Retinal pigment epithelial cell (primary cell): ENCODE measurements at regions not wholly inside any gene's neighbourhood (a gene's known extent, or its start where the extent isn't known, plus 50 kb on each side); places are given as distances from the start of the nearest gene placed in this dataset.
"Not testable (repeated sequence)": the region's sequence is repeated elsewhere in the genome, so short reads cannot be mapped to it uniquely, and the experiment has no call there.

Experiments used
- DNase-seq: peaks from one replicate; pipeline ENCODE4 v3.0.0-alpha.2; 2010; ENCODE audit warnings: low read depth
- H3K4me3 ChIP-seq: 2 replicates; pipeline ENCODE4 v1.5.1; 2011; ENCODE audit warnings: mild to moderate bottlenecking, low read length, control low read depth, moderate library complexity
- TF ChIP-seq, protein P1 (sequence below): conservative IDR thresholded peaks from 2 replicates; pipeline ENCODE4 v1.5.1; 2011; ENCODE audit warnings: low read depth, low read length, control low read depth, inconsistent platforms

DNA sequence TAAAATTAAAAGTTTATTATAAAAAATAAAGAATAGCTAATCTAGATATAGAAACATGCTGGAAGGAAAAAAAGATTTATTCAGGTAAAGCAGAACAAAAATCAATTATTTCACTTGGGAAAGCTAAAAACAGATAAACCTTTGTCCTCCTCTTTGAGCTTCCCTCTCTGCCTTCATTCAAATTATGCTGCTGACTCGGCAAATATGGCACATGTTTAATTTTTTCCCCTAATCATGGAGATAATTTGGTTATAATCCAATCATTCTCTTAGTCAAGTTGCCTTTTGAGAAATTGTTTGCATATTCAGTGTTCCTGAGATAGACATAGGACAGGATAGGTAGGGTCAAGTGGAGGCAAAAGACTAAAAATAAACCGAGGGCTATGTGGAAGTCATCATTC is 556.8 kb upstream of the PTCHD4 start:
- DNase-seq = no peak
- TF ChIP-seq, protein P1, sequence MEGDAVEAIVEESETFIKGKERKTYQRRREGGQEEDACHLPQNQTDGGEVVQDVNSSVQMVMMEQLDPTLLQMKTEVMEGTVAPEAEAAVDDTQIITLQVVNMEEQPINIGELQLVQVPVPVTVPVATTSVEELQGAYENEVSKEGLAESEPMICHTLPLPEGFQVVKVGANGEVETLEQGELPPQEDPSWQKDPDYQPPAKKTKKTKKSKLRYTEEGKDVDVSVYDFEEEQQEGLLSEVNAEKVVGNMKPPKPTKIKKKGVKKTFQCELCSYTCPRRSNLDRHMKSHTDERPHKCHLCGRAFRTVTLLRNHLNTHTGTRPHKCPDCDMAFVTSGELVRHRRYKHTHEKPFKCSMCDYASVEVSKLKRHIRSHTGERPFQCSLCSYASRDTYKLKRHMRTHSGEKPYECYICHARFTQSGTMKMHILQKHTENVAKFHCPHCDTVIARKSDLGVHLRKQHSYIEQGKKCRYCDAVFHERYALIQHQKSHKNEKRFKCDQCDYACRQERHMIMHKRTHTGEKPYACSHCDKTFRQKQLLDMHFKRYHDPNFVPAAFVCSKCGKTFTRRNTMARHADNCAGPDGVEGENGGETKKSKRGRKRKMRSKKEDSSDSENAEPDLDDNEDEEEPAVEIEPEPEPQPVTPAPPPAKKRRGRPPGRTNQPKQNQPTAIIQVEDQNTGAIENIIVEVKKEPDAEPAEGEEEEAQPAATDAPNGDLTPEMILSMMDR = no peak

GRCh38 chr6:48664826-48665225 is 553.8 kb upstream of the PTCHD4 start:
- H3K4me3 ChIP-seq = no peak overlapping the region
- no peak for DNase-seq
- TF ChIP-seq, protein P1 = no peak

More for the DNA sequence above, 556.8 kb upstream of the PTCHD4 start:
- no peak overlapping the region for H3K4me3 ChIP-seq

GRCh38 chr6:48658915-48659314 is 547.9 kb upstream of the PTCHD4 start:
- DNase-seq = no peak
- no peak overlapping the region for H3K4me3 ChIP-seq
- TF ChIP-seq, protein P1 = no peak

GRCh38 chr6:48641544-48641943 is 530.5 kb upstream of the PTCHD4 start:
- H3K4me3 ChIP-seq = no peak overlapping the region
- DNase-seq = no peak
- TF ChIP-seq, protein P1 = no peak

GRCh38 chr6:48638796-48639195 is 527.8 kb upstream of the PTCHD4 start:
- DNase-seq, H3K4me3 ChIP-seq: not testable (repeated sequence)

DNA sequence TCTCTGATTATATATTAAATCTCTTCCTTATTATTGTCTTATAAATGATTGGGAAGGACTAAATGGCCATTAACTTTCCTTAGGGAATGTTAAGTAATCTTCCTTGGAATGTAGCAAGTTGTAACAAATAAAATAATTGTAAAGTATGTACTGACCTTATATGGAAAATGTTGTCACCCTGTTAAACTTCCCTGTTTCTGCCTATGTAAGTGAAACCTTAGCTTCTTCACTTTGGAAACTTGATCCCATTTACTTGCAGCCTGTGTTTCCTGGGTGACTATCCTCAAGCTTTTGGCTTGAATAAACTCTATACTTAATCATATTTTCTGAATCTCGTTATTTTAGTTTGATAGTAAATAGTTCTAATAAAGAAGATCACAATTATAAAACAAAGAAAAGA is 519.5 kb upstream of the PTCHD4 start:
- no peak overlapping the region for H3K4me3 ChIP-seq
- TF ChIP-seq, protein P1 = no peak
- DNase-seq = peak; percentile 43

DNA sequence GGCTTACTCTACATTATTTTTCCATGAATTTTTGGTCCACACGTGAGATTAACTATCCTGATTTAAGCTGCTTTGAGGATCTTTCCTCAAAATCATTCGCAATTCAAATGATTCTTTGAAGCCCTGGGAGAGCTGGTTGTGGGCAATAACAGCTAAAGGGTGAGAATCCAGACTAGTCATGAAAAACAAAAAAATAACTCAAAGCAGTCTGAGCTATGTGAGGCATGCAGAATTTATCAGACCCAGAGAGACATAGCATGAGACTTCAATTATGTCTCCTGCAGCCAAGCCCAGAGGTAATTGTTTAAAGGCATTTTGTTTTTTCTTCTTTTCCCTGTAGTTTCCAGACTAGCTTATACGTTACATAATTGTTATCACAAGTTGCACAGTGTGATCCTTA is 517.3 kb upstream of the PTCHD4 start:
- H3K4me3 ChIP-seq = no peak overlapping the region
- DNase-seq = peak; percentile 71
- TF ChIP-seq, protein P1 = no peak

GRCh38 chr6:48626421-48626820 is 515.4 kb upstream of the PTCHD4 start:
- TF ChIP-seq, protein P1 = no peak
- DNase-seq = no peak

More at GRCh38 chr6:48626421-48626820, 515.4 kb upstream of the PTCHD4 start:
- no peak overlapping the region for H3K4me3 ChIP-seq
